HUDEP-2 (cell line): ENCODE measurements at regions not wholly inside any gene's neighbourhood (a gene's known extent, or its start where the extent isn't known, plus 50 kb on each side); places are given as distances from the start of the nearest gene placed in this dataset.

ENCODE experiments used
- DNase-seq, 76 experiments: peaks; one replicate each; lab custom pipeline; 2025; ENCODE audit not compliant: unreplicated experiment in 76 of 76; lab: John Stamatoyannopoulos, UW

- DNase-seq = no peak
Measured at GRCh38 chr7:370775-371118, 80.8 kb downstream of the FOXL3 start.

GRCh38 chr7:371119-371778, 81.3 kb downstream of the FOXL3 start:
- DNase-seq = no peak

- no peak for DNase-seq
Measured at GRCh38 chr7:371779-372545, 82.0 kb downstream of the FOXL3 start.

GRCh38 chr7:372546-372931, 82.6 kb downstream of the FOXL3 start:
- no peak for DNase-seq

GRCh38 chr7:372932-373791, 83.2 kb downstream of the FOXL3 start:
- no peak for DNase-seq

- DNase-seq = no peak
Measured at GRCh38 chr7:373818-374705, 84.1 kb downstream of the FOXL3 start.

- no peak for DNase-seq
Measured at GRCh38 chr7:374706-375311, 84.8 kb downstream of the FOXL3 start.

- DNase-seq = no peak
Measured at GRCh38 chr7:375321-375831, 85.4 kb downstream of the FOXL3 start.

- no peak for DNase-seq
Measured at GRCh38 chr7:375901-376305, 85.9 kb downstream of the FOXL3 start.

GRCh38 chr7:376306-377079, 86.5 kb downstream of the FOXL3 start:
- no peak for DNase-seq

- no peak for DNase-seq
Measured at GRCh38 chr7:377080-378040, 87.4 kb downstream of the FOXL3 start.

- no peak for DNase-seq
Measured at GRCh38 chr7:378041-378420, 88.1 kb downstream of the FOXL3 start.

- DNase-seq = no peak
Measured at GRCh38 chr7:378551-379455, 88.8 kb downstream of the FOXL3 start.

- DNase-seq = no peak
Measured at GRCh38 chr7:379456-380138, 89.6 kb downstream of the FOXL3 start.

GRCh38 chr7:380139-380485, 90.1 kb downstream of the FOXL3 start:
- no peak for DNase-seq

GRCh38 chr7:380711-381210, 90.8 kb downstream of the FOXL3 start:
- DNase-seq = no peak
